Suprapubic skin (tissue), 4 donors: ENCODE measurements at regions not wholly inside any gene's neighbourhood (a gene's known extent, or its start where the extent isn't known, plus 50 kb on each side); places are given as distances from the start of the nearest gene placed in this dataset.

ENCODE experiments used
- DNase-seq, 2 donors: peaks; one replicate each; pipeline ENCODE4 v3.0.0-alpha.2; 2019; ENCODE audit warnings: low spot score in 2 of 2
- H3K27ac ChIP-seq: fragments of 200-600 bp; sonication (generic); one replicate; pipeline ENCODE4 v1.5.1; 2019
- H3K27me3 ChIP-seq: fragments of 200-600 bp; sonication (generic); one replicate; pipeline ENCODE4 v1.5.1; 2019
- H3K36me3 ChIP-seq: fragments of 200-600 bp; sonication (generic); one replicate; pipeline ENCODE4 v1.5.1; 2019
- H3K4me1 ChIP-seq: fragments of 200-600 bp; sonication (generic); one replicate; pipeline ENCODE4 v1.5.1; 2019
- H3K4me3 ChIP-seq: fragments of 200-600 bp; sonication (generic); one replicate; pipeline ENCODE4 v1.5.1; 2019; ENCODE audit warnings: mild to moderate bottlenecking
- H3K9me3 ChIP-seq: fragments of 200-600 bp; sonication (generic); one replicate; pipeline ENCODE4 v1.5.1; 2019
- CTCF ChIP-seq, 2 donors: fragments of 200-600 bp in 1 of 2; fragments of 450-650 bp in 1 of 2; sonication (generic) in 1 of 2; IDR thresholded peaks; one replicate each; pipeline ENCODE4 v1.5.1; 2016 to 2019; ENCODE audit warnings: antibody characterized with exemption in 2 of 2, mild to moderate bottlenecking in 1 of 2, moderate library complexity in 1 of 2
- EP300 ChIP-seq: sonication (generic); formaldehyde crosslinking; IDR thresholded peaks from one replicate; pipeline ENCODE4 v1.6.1; 2017; ENCODE audit warnings: antibody characterized with exemption
- POLR2A ChIP-seq, 2 donors: fragments of 450-650 bp; IDR thresholded peaks; one replicate each; pipeline ENCODE4 v1.6.1; 2017; ENCODE audit warnings: antibody characterized with exemption in 2 of 2, mild to moderate bottlenecking in 2 of 2, moderate library complexity in 2 of 2
- POLR2AphosphoS5 ChIP-seq, 3 donors: sonication (generic); formaldehyde crosslinking; IDR thresholded peaks; one replicate each; pipeline ENCODE4 v1.6.1; 2017; ENCODE audit warnings: antibody characterized with exemption in 3 of 3
- WGBS: methylation state at CpG from one replicate; pipeline ENCODE4 v1.1.5; 2018; 5-methylcytosine and 5-hydroxymethylcytosine counted together

- no peaks in the 10 kb centered on the region for H3K9me3 ChIP-seq
- H3K36me3 ChIP-seq = no peaks in the 10 kb centered on the region
- DNase-seq = no peak
- no peak for TF ChIP-seq POLR2AphosphoS5 (IDR thresholded peaks at IDR 0.05)
- no peak for TF ChIP-seq EP300
- no peak for TF ChIP-seq POLR2A (IDR thresholded peaks at IDR 0.05)
- TF ChIP-seq CTCF (IDR thresholded peaks at IDR 0.05) = no peak
- no peak overlapping the region for H3K4me3 ChIP-seq
- H3K27me3 ChIP-seq = no peaks in the 10 kb centered on the region
- no peaks in the 10 kb centered on the region for H3K4me1 ChIP-seq
- WGBS = 73% methylated on average over 2 of the region's 2 CpGs
- H3K27ac ChIP-seq = no peak overlapping the region
Observed at GRCh38 chr5:69000949-69001348, 92.9 kb upstream of the SLC30A5 start.

- no peak for DNase-seq
- 91% methylated on average over 4 of the region's 4 CpGs for WGBS
- Histone ChIP-seq H3K36me3 (no peaks in the 10 kb centered on the region), H3K4me3 (no peak overlapping the region), H3K9me3 (no peaks in the 10 kb centered on the region), H3K27me3 (no peaks in the 10 kb centered on the region), H3K4me1 (peaks cover 2% of the 10 kb centered on the region), H3K27ac (no peak overlapping the region)
- TF ChIP-seq POLR2A (IDR thresholded peaks at IDR 0.05) = no peak
- TF ChIP-seq EP300 = no peak
- no peak for TF ChIP-seq POLR2AphosphoS5 (IDR thresholded peaks at IDR 0.05)
- no peak for TF ChIP-seq CTCF (IDR thresholded peaks at IDR 0.05)
Observed at GRCh38 chr5:69001627-69002026, 92.2 kb upstream of the SLC30A5 start.

GRCh38 chr5:69004127-69004526 lies 89.7 kb upstream of the SLC30A5 start:
- H3K9me3 ChIP-seq = no peaks in the 10 kb centered on the region
- peaks cover 9% of the 10 kb centered on the region for H3K4me1 ChIP-seq
- H3K27ac ChIP-seq = no peak overlapping the region
- no peak overlapping the region for H3K4me3 ChIP-seq
- TF ChIP-seq POLR2AphosphoS5 (IDR thresholded peaks at IDR 0.05) (no peak), EP300 (no peak), POLR2A (IDR thresholded peaks at IDR 0.05) (no peak), CTCF (IDR thresholded peaks at IDR 0.05) (no peak)
- H3K27me3 ChIP-seq = no peaks in the 10 kb centered on the region
- no peaks in the 10 kb centered on the region for H3K36me3 ChIP-seq
- 67% methylated on average over 3 of the region's 3 CpGs for WGBS
- DNase-seq = no peak

GRCh38 chr5:69004676-69005075 lies 89.1 kb upstream of the SLC30A5 start:
- no peak for TF ChIP-seq POLR2A (IDR thresholded peaks at IDR 0.05)
- no peak for TF ChIP-seq CTCF (IDR thresholded peaks at IDR 0.05)
- TF ChIP-seq EP300 = no peak
- TF ChIP-seq POLR2AphosphoS5 (IDR thresholded peaks at IDR 0.05) = no peak
- 71% methylated on average over 3 of the region's 3 CpGs for WGBS
- H3K4me3 ChIP-seq = no peak overlapping the region
- H3K4me1 ChIP-seq = peaks cover 9% of the 10 kb centered on the region
- DNase-seq = no peak
- no peaks in the 10 kb centered on the region for H3K36me3 ChIP-seq
- H3K9me3 ChIP-seq = no peaks in the 10 kb centered on the region
- no peaks in the 10 kb centered on the region for H3K27me3 ChIP-seq
- no peak overlapping the region for H3K27ac ChIP-seq

GRCh38 chr5:69006030-69006429 lies 87.8 kb upstream of the SLC30A5 start:
- H3K27me3 ChIP-seq = no peaks in the 10 kb centered on the region
- H3K4me3 ChIP-seq = no peak overlapping the region
- peaks cover 9% of the 10 kb centered on the region for H3K4me1 ChIP-seq
- H3K9me3 ChIP-seq = no peaks in the 10 kb centered on the region
- DNase-seq = no peak
- WGBS = 39% methylated on average over 2 of the region's 2 CpGs
- H3K27ac ChIP-seq = no peak overlapping the region
- no peaks in the 10 kb centered on the region for H3K36me3 ChIP-seq
- TF ChIP-seq POLR2AphosphoS5 (IDR thresholded peaks at IDR 0.05) (no peak), CTCF (IDR thresholded peaks at IDR 0.05) (no peak), POLR2A (IDR thresholded peaks at IDR 0.05) (no peak), EP300 (no peak)
